GM12878 (cell line): ENCODE measurements at regions not wholly inside any gene's neighbourhood (a gene's known extent, or its start where the extent isn't known, plus 50 kb on each side); places are given as distances from the start of the nearest gene placed in this dataset.

ENCODE experiments used
- ATAC-seq: fragments of 200-7000 bp; cut with Tn5 transposase; 3 replicates; pipeline ENCODE4 v1.9.1; 2020; ENCODE audit warnings: mild to moderate bottlenecking, moderate library complexity
- BruUV-seq: library from RNA; stranded (reverse); fragments of 400-500 nt; replicated peaks from 2 replicates; lab custom pipeline; 2021; lab: Mats Ljungman, UMichigan
- CTCF ChIA-PET: fragments of 300-600 bp; sonication (Branson Sonifier 250); formaldehyde crosslinking; extraction: SDS; loops from one replicate; lab custom pipeline; 2021; ENCODE audit warnings: inconsistent platforms; lab: Yijun Ruan, JAX
- POLR2A ChIA-PET: fragments of 350-600 bp; formaldehyde crosslinking; extraction: SDS; loops from one replicate; lab custom pipeline; 2021; ENCODE audit warnings: inconsistent platforms; lab: Charles Lee
- RAD21 ChIA-PET: fragments of 300-600 bp; sonication (Branson Sonifier 250); formaldehyde crosslinking; loops from one replicate; lab custom pipeline; 2023; ENCODE audit warnings: antibody characterized with exemption; ENCODE audit not compliant: unreplicated experiment; lab: Charles Lee
- SMC1A ChIA-PET: fragments of 300-600 bp; sonication (Branson Sonifier 250); formaldehyde crosslinking; loops from one replicate; lab custom pipeline; 2023; ENCODE audit not compliant: unreplicated experiment, uncharacterized antibody; lab: Charles Lee
- DNase-seq: peaks from one replicate; pipeline ENCODE4 v3.0.0-alpha.2; 2011; ENCODE audit warnings: low read depth, low spot score
- FAIRE-seq: peaks from 3 replicates; lab custom pipeline; 2011; peaks lifted over from hg19 to GRCh38; lab: Jason Lieb, UNC
- H2AFZ ChIP-seq: 2 replicates; pipeline ENCODE4 v1.6.0; 2011; ENCODE audit warnings: low read depth, low read length, control low read depth; ENCODE audit not compliant: control insufficient read depth
- H3K27ac ChIP-seq: 2 replicates; pipeline ENCODE4 v1.5.1; 2011; ENCODE audit warnings: control low read depth; ENCODE audit not compliant: control insufficient read depth, insufficient read depth
- H3K27me3 ChIP-seq, 2 experiments: replicated peaks in 1 of 2; 2 replicates each; pipeline versions ENCODE4 v1.6.0 to v1.6.1; 2011; ENCODE audit warnings: low read length in 1 of 2; ENCODE audit not compliant: control insufficient read depth in 2 of 2, insufficient read depth in 2 of 2
- H3K36me3 ChIP-seq, 2 experiments: 2 replicates each; pipeline ENCODE4 v1.5.1; 2011; ENCODE audit warnings: low read length in 1 of 2; ENCODE audit not compliant: control insufficient read depth in 2 of 2, insufficient read depth in 2 of 2
- H3K4me1 ChIP-seq: 2 replicates; pipeline ENCODE4 v1.6.1; 2011; ENCODE audit warnings: mild to moderate bottlenecking, low read length, moderate library complexity, mixed read lengths; ENCODE audit not compliant: control insufficient read depth, insufficient read depth
- H3K4me2 ChIP-seq: 2 replicates; pipeline ENCODE4 v1.6.0; 2011; ENCODE audit warnings: control low read depth; ENCODE audit not compliant: control insufficient read depth, insufficient read depth
- H3K4me3 ChIP-seq: fragments of 200-600 bp; sonication (generic); 2 replicates; pipeline ENCODE4 v1.5.1; 2016
- H3K79me2 ChIP-seq: 2 replicates; pipeline ENCODE4 v1.6.0; 2011; ENCODE audit warnings: low read length; ENCODE audit not compliant: control insufficient read depth, insufficient read depth
- H3K9ac ChIP-seq: 2 replicates; pipeline ENCODE4 v1.8.0; 2011; ENCODE audit warnings: low read length, control low read depth, mixed read lengths; ENCODE audit not compliant: control insufficient read depth, insufficient read depth
- H3K9me3 ChIP-seq: replicated peaks from 3 replicates; pipeline ENCODE4 v1.5.1; 2011; ENCODE audit warnings: mild to moderate bottlenecking, low read length; ENCODE audit not compliant: control insufficient read depth, insufficient read depth
- H4K20me1 ChIP-seq: 2 replicates; pipeline ENCODE4 v1.6.0; 2011; ENCODE audit not compliant: control insufficient read depth, insufficient read depth
- BMI1 ChIP-seq: fragments of 450-650 bp; IDR thresholded peaks from 2 replicates; pipeline ENCODE4 v1.6.1; 2016; ENCODE audit warnings: mild to moderate bottlenecking, moderate library complexity, borderline replicate concordance
- CHD1 ChIP-seq: IDR thresholded peaks from 2 replicates; pipeline ENCODE4 v1.6.1; 2012; ENCODE audit warnings: low read depth, low read length, improper control_type of control experiment
- HDAC2 ChIP-seq: fragments of 200-600 bp; sonication (generic); IDR thresholded peaks from 2 replicates; pipeline ENCODE4 v1.6.1; 2017
- IKZF2 ChIP-seq, 2 experiments: fragments of 450-650 bp; IDR thresholded peaks; 2 replicates each; pipeline ENCODE4 v1.6.1; 2017; ENCODE audit warnings: mild to moderate bottlenecking in 2 of 2, moderate library complexity in 2 of 2
- NBN ChIP-seq: fragments of 450-650 bp; IDR thresholded peaks from 2 replicates; pipeline ENCODE4 v1.6.1; 2016
- POLR2AphosphoS2 ChIP-seq: IDR thresholded peaks from 2 replicates; pipeline ENCODE4 v1.6.1; 2011; ENCODE audit warnings: low read depth, mild to moderate bottlenecking, low read length, improper control_type of control experiment, moderate library complexity
- RAD21 ChIP-seq: IDR thresholded peaks from 2 replicates; pipeline ENCODE4 v1.6.1; 2011; ENCODE audit warnings: mild to moderate bottlenecking, low read depth, low read length, moderate library complexity; ENCODE audit not compliant: insufficient read depth
- RB1 ChIP-seq: fragments of 450-650 bp; formaldehyde crosslinking; IDR thresholded peaks from 2 replicates; pipeline ENCODE4 v1.6.1; 2017; ENCODE audit warnings: mild to moderate bottlenecking, borderline replicate concordance
- SMAD1 ChIP-seq: fragments of 450-650 bp; IDR thresholded peaks from 2 replicates; pipeline ENCODE4 v1.6.1; 2018; ENCODE audit warnings: mild to moderate bottlenecking, low read depth; ENCODE audit not compliant: partially characterized antibody
- SMC3 ChIP-seq: IDR thresholded peaks from 2 replicates; pipeline ENCODE4 v1.6.1; 2011; ENCODE audit warnings: low read length, improper control_type of control experiment, borderline replicate concordance
- TCF3 ChIP-seq: IDR thresholded peaks from 2 replicates; pipeline ENCODE4 v1.6.1; 2012; ENCODE audit warnings: low read depth, mild to moderate bottlenecking, low read length, borderline replicate concordance; ENCODE audit not compliant: insufficient read depth
- ZZZ3 ChIP-seq: IDR thresholded peaks from 2 replicates; pipeline ENCODE4 v1.6.1; 2011; ENCODE audit warnings: low read depth; ENCODE audit not compliant: control insufficient read depth, insufficient read length
- WGBS: methylation state at CpG from one replicate; pipeline ENCODE4 v1.1.6; 2016; ENCODE audit warnings: low lambda C conversion rate; ENCODE audit not compliant: insufficient replicate concordance, insufficient coverage; ENCODE audit errors: missing lambda C conversion rate; 5-methylcytosine and 5-hydroxymethylcytosine counted together
- in situ Hi-C: fragments of 300-500 bp; cut with MboI; formaldehyde crosslinking; loops from 9 replicates; pipeline ENCODE4 v1.14.3; 2018; ENCODE audit warnings: mixed read lengths
- intact Hi-C: fragments of 100-400 bp; cut with micrococcal nuclease; formaldehyde crosslinking; loops from one replicate; pipeline ENCODE4 v1.14.2; 2022; ENCODE audit not compliant: unreplicated experiment

- ChIA-PET POLR2A (no interaction called here), RAD21 (no interaction called here), SMC1A (no interaction called here)
- in situ Hi-C loops: no loop called here
- Histone ChIP-seq H3K9ac (no peak overlapping the region), H3K36me3 (no peaks in the 10 kb centered on the region), H3K27me3 (no peaks in the 10 kb centered on the region), H3K4me3 (no peak overlapping the region), H2AFZ (no peak overlapping the region), H3K27ac (no peak overlapping the region)
- FAIRE-seq: no peak
- BruUV-seq: no TSS peak
- TF ChIP-seq SMC3 (no peak), POLR2AphosphoS2 (no peak), BMI1 (no peak), HDAC2 (no peak), RAD21 (no peak), TCF3 (no peak), IKZF2 (IDR thresholded peaks at IDR 0.05) (no peak), ZZZ3 (no peak), NBN (no peak), RB1 (no peak), CHD1 (no peak), SMAD1 (no peak)
- TF ChIP-seq, all 136 proteins: peak for 0
- DNase-seq: no peak
- no peak for ATAC-seq
- Histone ChIP-seq H3K4me1 (no peaks in the 10 kb centered on the region), H3K9me3 (no peaks in the 10 kb centered on the region), H4K20me1 (no peaks in the 10 kb centered on the region), H3K79me2 (no peaks in the 10 kb centered on the region), H3K4me2 (no peak overlapping the region)
- WGBS: 60% methylated on average over 1 of the region's 1 CpG
- intact Hi-C loops: no loop called here
- CTCF ChIA-PET: no interaction called here
Observed at GRCh38 chr6:113421997-113422396, 435.1 kb upstream of the MARCKS start.
